Ascending aorta (tissue), 2 donors: ENCODE measurements at regions not wholly inside any gene's neighbourhood (a gene's known extent, or its start where the extent isn't known, plus 50 kb on each side); places are given as distances from the start of the nearest gene placed in this dataset.

Experiments
- DNase-seq, 2 donors: peaks; one replicate each; pipeline ENCODE4 v3.0.0-alpha.2; 2019; ENCODE audit warnings: low spot score in 2 of 2
- H3K27ac ChIP-seq, 2 donors: fragments of 200-600 bp; sonication (generic); one replicate each; pipeline ENCODE4 v1.5.1; 2016 to 2017; ENCODE audit warnings: mild to moderate bottlenecking in 1 of 2
- H3K27me3 ChIP-seq: fragments of 200-600 bp; sonication (generic); one replicate; pipeline ENCODE4 v1.5.1; 2017
- H3K36me3 ChIP-seq, 2 donors: fragments of 200-600 bp; sonication (generic); one replicate each; pipeline ENCODE4 v1.5.1; 2016
- H3K4me1 ChIP-seq, 2 donors: fragments of 200-600 bp; sonication (generic); one replicate each; pipeline ENCODE4 v1.5.1; 2016 to 2017; ENCODE audit warnings: mild to moderate bottlenecking in 1 of 2
- H3K4me3 ChIP-seq, 2 donors: fragments of 200-600 bp; sonication (generic); one replicate each; pipeline ENCODE4 v1.5.1; 2016 to 2017; ENCODE audit warnings: mild to moderate bottlenecking in 1 of 2
- H3K9me3 ChIP-seq, 2 donors: fragments of 200-600 bp; sonication (generic); one replicate each; pipeline ENCODE4 v1.5.1; 2016
- CTCF ChIP-seq, 3 experiments: fragments of 200-600 bp in 2 of 3; fragments of 450-650 bp in 1 of 3; sonication (generic) in 2 of 3; IDR thresholded peaks; one replicate each; pipeline ENCODE4 v1.5.1; 2016 to 2019; ENCODE audit warnings: antibody characterized with exemption in 3 of 3, mild to moderate bottlenecking in 1 of 3, moderate library complexity in 1 of 3
- intact Hi-C: fragments of 100-400 bp; cut with DNase I; formaldehyde crosslinking; loops from one replicate; pipeline ENCODE4 v1.15.1; 2023

- H3K9me3 ChIP-seq, result no peaks in the 10 kb centered on the region
- intact Hi-C loops, result no loop called here
- TF ChIP-seq CTCF (IDR thresholded peaks at IDR 0.05), result no peak
- no peaks in the 10 kb centered on the region for H3K27me3 ChIP-seq
- no peak overlapping the region for H3K4me3 ChIP-seq
- no peak overlapping the region for H3K27ac ChIP-seq
- no peaks in the 10 kb centered on the region for H3K36me3 ChIP-seq
- DNase-seq, result no peak
- no peaks in the 10 kb centered on the region for H3K4me1 ChIP-seq
These were observed 603.7 kb upstream of the LUZP2 start for GRCh38 chr11:23893126-23893525.

- H3K27ac ChIP-seq, result no peak overlapping the region
- no peaks in the 10 kb centered on the region for H3K9me3 ChIP-seq
- no peaks in the 10 kb centered on the region for H3K4me1 ChIP-seq
- no peaks in the 10 kb centered on the region for H3K27me3 ChIP-seq
- no peak overlapping the region for H3K4me3 ChIP-seq
- TF ChIP-seq CTCF (IDR thresholded peaks at IDR 0.05), result no peak
- intact Hi-C loops, result no loop called here
- DNase-seq, result no peak
- no peaks in the 10 kb centered on the region for H3K36me3 ChIP-seq
These were observed 599.2 kb upstream of the LUZP2 start for GRCh38 chr11:23897453-23898286.

GRCh38 chr11:23903044-23903704 is 593.7 kb upstream of the LUZP2 start:
- no peak overlapping the region for H3K27ac ChIP-seq
- no peak for DNase-seq
- intact Hi-C loops, result no loop called here
- H3K36me3 ChIP-seq, result no peaks in the 10 kb centered on the region
- H3K4me3 ChIP-seq, result no peak overlapping the region
- TF ChIP-seq CTCF (IDR thresholded peaks at IDR 0.05), result no peak
- H3K9me3 ChIP-seq, result no peaks in the 10 kb centered on the region
- H3K4me1 ChIP-seq, result no peaks in the 10 kb centered on the region
- H3K27me3 ChIP-seq, result no peaks in the 10 kb centered on the region

- Histone ChIP-seq H3K4me3 (no peak overlapping the region), H3K4me1 (no peaks in the 10 kb centered on the region), H3K36me3 (no peaks in the 10 kb centered on the region), H3K27me3 (no peaks in the 10 kb centered on the region), H3K27ac (no peak overlapping the region), H3K9me3 (no peaks in the 10 kb centered on the region)
- intact Hi-C loops, result no loop called here
- DNase-seq, result no peak
- TF ChIP-seq CTCF (IDR thresholded peaks at IDR 0.05), result no peak
These were observed 577.4 kb upstream of the LUZP2 start for GRCh38 chr11:23919455-23919854.

GRCh38 chr11:23923357-23923756 is 573.5 kb upstream of the LUZP2 start:
- Histone ChIP-seq H3K36me3 (no peaks in the 10 kb centered on the region), H3K27ac (no peak overlapping the region), H3K9me3 (no peaks in the 10 kb centered on the region), H3K4me3 (no peak overlapping the region), H3K27me3 (no peaks in the 10 kb centered on the region), H3K4me1 (no peaks in the 10 kb centered on the region)
- TF ChIP-seq CTCF (IDR thresholded peaks at IDR 0.05), result no peak
- intact Hi-C loops, result no loop called here
- no peak for DNase-seq
